ENCODE measurements at regions not wholly inside any gene's neighbourhood (a gene's known extent, or its start where the extent isn't known, plus 50 kb on each side); places are given as distances from the start of the nearest gene placed in this dataset.

DNA sequence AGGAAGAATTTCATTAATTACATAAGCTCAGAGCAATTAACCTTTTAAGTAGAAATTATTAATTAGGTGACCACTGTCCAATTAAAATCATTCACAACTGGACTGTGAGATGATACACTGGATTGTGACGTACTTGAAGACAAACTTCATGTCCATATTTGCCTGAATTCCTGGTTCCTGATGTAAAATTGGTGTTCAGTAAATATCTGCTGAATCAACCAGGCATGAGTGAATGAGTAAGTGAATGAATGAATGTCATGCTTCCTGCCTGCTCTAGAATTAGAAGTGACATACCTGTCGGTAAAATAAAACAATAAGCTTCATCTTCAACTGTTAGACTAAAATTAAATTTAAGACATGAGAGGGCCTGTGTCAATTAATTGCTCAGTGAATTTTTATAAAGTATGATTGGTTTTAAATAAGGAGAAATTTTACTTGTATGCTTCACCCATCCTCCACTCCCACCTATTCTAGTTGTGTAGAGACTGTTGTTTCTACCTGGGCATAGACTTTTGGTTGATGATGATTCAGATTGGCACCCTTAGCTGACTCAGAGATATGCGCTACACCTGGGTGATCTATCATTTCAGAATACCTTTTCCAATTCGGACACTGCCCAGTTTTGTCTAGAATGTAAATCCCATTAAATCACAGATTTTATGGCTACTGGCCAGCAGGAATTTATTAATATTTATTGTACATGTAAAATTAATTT is 56.9 kb upstream of the PTGS2 start:
- DNase-seq (ENCODE audit: low read depth): no peak

DNA sequence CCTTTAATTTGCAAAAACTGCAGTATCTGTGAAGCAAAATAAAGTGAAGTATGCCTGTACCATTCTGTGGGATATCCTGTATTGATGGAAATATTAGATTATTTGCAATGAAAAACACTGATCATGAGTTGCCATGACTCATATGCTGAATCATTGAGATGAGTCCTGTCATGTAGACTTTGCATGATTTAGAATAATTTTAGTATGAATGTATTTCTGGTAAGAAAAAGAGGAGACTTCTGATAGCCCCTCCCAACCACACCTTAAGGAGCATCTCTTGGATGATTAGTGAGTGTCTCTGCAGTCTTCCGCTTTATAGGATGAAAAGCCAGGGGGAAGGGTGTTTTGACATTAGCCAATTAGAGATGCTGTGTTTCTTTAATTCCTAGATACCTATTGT is 55.2 kb upstream of the PTGS2 start:
- DNase-seq (ENCODE audit: low read depth): no peak

DNA sequence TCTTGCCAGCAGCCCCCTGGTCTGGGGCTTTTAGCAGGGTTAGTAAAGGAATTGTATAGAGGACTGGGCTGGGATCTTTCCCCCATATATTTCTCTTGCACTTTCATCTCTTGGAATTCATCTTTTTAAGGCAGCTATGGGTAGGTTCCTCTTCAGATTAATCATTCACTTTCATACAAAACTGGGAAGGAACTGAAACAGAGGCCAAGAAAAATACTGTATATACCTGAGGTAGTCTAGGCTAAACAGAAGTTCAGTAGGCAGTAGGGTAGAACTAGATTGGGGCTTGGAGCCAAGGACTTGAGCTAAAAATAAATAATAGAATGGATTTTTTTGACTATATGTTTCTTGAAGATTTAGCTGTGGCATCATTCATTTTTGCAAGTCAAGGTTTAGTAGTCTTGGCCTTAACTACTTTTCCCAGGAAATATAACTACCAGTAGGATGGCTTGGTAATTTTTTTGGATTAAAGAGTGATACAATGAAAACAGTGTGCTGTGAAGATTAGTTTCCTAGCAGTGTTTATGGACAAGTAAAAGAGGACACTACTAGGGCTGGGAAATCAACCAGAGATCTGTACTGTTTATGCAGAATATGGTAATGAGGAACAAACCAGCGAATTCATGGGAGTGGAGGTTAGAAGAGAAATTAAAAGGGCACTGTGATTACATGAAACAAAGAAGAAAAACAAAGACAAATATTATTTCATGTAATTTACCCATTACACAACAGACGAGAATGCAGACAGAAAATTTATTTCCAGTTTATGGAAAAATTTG is 50.9 kb upstream of the PTGS2 start:
- DNase-seq (ENCODE audit: low read depth): no peak
